ENCODE measurements at regions not wholly inside any gene's neighbourhood (a gene's known extent, or its start where the extent isn't known, plus 50 kb on each side); places are given as distances from the start of the nearest gene placed in this dataset.
"Not testable (repeated sequence)": the region's sequence is repeated elsewhere in the genome, so short reads cannot be mapped to it uniquely, and the experiment has no call there.

DNA sequence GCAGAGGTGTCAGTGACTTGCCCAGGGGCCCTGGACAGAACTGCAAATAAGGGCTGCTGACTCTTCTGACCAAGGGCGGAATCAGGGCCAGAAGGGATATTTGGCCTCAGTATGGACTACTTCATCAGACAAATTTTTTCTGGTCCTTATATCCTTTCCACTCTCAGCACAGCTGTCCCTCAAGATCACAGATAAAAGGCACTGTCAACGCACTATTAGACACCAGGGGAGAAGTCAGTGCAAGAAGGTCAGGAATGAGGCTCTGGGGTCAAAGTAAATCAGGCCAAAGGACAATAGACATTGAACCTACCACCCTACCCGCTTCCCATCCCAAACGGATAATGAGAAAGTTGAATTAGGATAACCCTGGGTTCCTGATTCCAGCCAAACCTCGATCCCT lies 657.6 kb downstream of the UQCRFS1 start:
- intact Hi-C loops (cut with DNase I): no loop called here
- DNase-seq: no peak

GRCh38 chr19:28554321-28555091 lies 658.4 kb downstream of the UQCRFS1 start:
- intact Hi-C loops (cut with DNase I): no loop called here
- DNase-seq: peak in 1 of 10 donors; percentile 52

- intact Hi-C loops (cut with DNase I): no loop called here
These were observed 659.2 kb downstream of the UQCRFS1 start for GRCh38 chr19:28553764-28554163.

DNA sequence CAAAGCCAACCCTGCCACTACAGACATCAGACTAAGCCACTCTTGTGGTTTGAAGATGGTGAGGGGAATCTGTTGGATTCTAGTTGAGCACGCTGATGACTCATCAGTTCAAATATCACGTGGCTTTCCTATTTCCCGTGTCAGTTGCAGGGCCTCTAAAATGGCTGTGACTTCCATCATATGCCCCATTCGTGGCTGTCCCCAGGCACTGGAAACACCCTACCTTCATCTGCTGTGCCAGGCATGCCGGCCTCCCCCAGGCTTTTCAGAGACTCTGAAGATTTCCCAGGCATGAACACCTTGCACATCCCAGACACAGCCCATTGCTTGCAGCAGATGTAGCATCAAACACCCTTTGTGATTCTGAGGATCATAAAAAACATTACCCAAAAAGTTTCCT lies 659.9 kb downstream of the UQCRFS1 start:
- DNase-seq: no peak
- intact Hi-C loops (cut with DNase I): no loop called here

More at GRCh38 chr19:28553764-28554163, 659.2 kb downstream of the UQCRFS1 start:
- DNase-seq: no peak

- intact Hi-C loops (cut with DNase I): no loop called here
These were observed 663.2 kb downstream of the UQCRFS1 start for GRCh38 chr19:28549680-28550277.

DNA sequence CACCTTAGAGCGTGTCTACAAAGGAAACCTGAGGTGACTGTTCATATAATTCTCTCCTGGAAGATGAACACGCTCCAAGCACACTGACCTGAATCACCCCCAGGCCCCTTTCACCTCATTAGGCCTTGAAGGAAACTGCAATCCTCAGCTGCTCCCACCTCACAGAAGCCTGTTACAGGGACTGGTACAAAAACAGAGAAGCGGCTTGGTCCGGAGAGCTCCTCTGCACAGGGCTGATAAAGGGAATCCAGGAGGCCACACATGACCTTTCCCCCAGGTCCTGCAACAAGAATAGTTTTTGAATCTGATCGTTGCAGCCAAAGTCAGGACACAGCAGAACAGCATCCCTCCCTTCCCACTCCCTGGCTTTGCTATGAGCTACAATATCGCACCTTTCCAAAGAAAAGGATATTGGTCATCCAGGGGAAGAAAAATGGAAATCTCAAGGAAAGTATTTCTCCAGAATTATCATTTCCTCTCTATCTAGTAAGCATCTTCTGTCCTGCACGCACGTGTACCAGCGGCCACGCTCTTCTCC lies 666.7 kb downstream of the UQCRFS1 start:
- no peak for DNase-seq
- intact Hi-C loops (cut with DNase I): no loop called here

More at GRCh38 chr19:28549680-28550277, 663.2 kb downstream of the UQCRFS1 start:
- DNase-seq: peak in 1 of 10 donors; percentile 42

DNA sequence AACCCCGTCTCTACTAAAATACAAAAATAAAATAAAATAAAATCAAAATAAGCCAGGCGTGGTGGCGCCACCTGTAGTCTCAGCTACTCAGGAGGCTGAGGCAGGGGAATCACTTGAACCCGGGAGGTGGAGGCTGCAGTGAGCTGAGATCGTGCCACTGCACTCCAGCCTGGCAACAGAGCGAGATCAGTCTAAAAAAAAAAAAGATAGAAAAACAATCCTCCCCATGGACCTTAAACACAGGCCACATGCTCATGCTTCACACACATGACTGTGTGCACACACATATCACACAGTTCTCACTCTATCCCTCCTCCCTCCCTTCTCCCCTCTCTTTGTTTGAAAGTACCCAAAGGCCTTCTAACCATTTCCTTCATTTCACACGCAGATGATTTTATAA lies 667.6 kb downstream of the UQCRFS1 start:
- intact Hi-C loops (cut with DNase I); DNase-seq: not testable (repeated sequence)

GRCh38 chr19:28544451-28545261 lies 668.3 kb downstream of the UQCRFS1 start:
- intact Hi-C loops (cut with DNase I): no loop called here
- no peak for DNase-seq

GRCh38 chr19:28543244-28543776 lies 669.6 kb downstream of the UQCRFS1 start:
- no peak for DNase-seq
- intact Hi-C loops (cut with DNase I): no loop called here

DNA sequence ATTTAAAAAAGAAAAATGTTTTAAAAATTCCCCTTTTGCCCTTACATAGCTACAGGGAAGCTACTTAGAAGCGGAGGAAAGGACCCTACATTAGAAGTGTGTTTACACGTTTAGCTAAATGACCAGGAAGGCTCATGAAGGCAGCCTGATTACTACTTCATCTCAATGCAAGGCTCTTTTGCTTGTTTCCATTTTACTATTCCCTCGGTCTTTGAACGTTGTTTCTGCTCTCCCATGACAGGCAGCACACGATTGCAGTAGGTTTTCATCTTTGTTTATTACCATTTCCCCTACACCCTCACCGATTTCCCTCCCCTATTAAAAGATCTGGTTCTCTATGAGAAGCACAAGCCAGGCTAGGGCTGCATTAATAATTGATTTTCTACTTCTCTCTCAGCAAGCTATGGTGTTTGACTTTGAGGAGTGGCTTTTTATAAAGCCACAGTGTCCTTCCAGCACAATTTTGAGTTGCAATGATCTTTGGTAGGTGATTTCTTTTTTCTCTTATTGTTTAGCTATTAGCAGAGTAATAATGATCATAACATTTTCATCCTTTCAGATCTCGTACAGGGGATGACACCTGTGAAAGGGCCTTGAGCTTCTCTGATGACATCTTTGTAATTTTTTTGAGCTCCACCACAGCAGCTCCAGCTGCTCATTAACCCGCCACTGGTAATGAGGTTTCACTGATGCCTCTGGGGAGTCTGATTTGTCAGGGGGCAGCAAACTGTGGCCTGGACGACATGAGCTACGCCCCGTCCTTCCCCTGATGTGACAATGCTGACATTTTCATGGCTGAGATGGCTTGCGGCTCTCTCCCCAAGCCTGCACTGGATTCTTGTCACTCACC lies 670.3 kb downstream of the UQCRFS1 start:
- DNase-seq: no peak
- intact Hi-C loops (cut with DNase I): no loop called here

GRCh38 chr19:28541602-28542393 lies 671.2 kb downstream of the UQCRFS1 start:
- intact Hi-C loops (cut with DNase I): no loop called here
- DNase-seq: no peak

GRCh38 chr19:28541029-28541428 lies 671.9 kb downstream of the UQCRFS1 start:
- no peak for DNase-seq
- intact Hi-C loops (cut with DNase I): no loop called here

- intact Hi-C loops (cut with DNase I); DNase-seq: not testable (repeated sequence)
These were observed 672.6 kb downstream of the UQCRFS1 start for GRCh38 chr19:28540385-28540784.

GRCh38 chr19:28539759-28540158 lies 673.2 kb downstream of the UQCRFS1 start:
- no peak for DNase-seq
- intact Hi-C loops (cut with DNase I): no loop called here

GRCh38 chr19:28538579-28538978 lies 674.4 kb downstream of the UQCRFS1 start:
- intact Hi-C loops (cut with DNase I); DNase-seq: not testable (repeated sequence)

- intact Hi-C loops (cut with DNase I): no loop called here
- DNase-seq: no peak
These were observed 675.1 kb downstream of the UQCRFS1 start for GRCh38 chr19:28537896-28538295.

GRCh38 chr19:28537079-28537478 lies 675.9 kb downstream of the UQCRFS1 start:
- intact Hi-C loops (cut with DNase I): no loop called here
- DNase-seq: no peak

- intact Hi-C loops (cut with DNase I): no loop called here
- no peak for DNase-seq
These were observed 677.6 kb downstream of the UQCRFS1 start for GRCh38 chr19:28535352-28535775.

DNA sequence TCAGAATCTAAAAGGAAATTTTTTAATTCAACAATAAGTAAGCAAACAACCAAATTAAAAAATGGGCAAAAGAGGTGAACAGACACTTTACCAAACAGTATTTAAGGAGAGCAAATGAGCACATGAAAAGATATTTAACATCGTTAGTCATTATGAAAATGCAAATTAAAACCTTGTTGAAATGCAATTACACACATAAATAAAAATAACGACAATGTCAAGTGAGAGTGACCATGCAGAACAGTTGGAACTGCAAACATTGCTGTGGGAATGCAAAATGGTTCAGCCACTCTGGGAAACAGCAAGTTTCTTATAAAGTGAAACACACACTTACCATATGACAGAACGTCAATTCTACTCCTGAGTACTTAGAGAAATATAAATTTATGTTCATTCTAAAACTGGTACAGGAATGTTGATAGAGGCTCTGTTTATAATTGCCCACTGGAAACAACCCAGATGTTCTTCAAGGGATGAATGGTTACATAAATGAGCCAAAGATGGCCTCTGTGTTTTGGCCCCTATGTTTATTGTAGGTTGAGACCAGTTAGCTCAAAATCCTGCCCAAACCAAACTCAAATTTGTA lies 678.1 kb downstream of the UQCRFS1 start:
- intact Hi-C loops (cut with DNase I): no loop called here
- DNase-seq: no peak
